Keratinocyte (primary cell): ENCODE measurements at regions not wholly inside any gene's neighbourhood (a gene's known extent, or its start where the extent isn't known, plus 50 kb on each side); places are given as distances from the start of the nearest gene placed in this dataset.

Experiments used
- CTCF ChIP-seq, 3 experiments: IDR thresholded peaks in 1 of 3; conservative IDR thresholded peaks in 1 of 3; optimal IDR thresholded peaks in 1 of 3; 2 replicates in 2 of 3; 3 replicates in 1 of 3; pipeline versions ENCODE3 to v1.5.1; 2011; ENCODE audit warnings: low read length in 3 of 3, mild to moderate bottlenecking in 3 of 3, moderate library complexity in 2 of 3, control low read depth in 1 of 3, inconsistent platforms in 1 of 3; ENCODE audit not compliant: insufficient read depth in 2 of 3; ENCODE audit errors: extremely low read depth in 1 of 3
- EZH2 ChIP-seq: IDR thresholded peaks from one replicate; pipeline ENCODE4 v1.6.1; 2012; ENCODE audit warnings: inconsistent platforms, mild to moderate bottlenecking, low read length, moderate library complexity

GRCh38 chr17:72479113-72479512 lies 358.3 kb downstream of the SOX9 start:
- peak in 2 of 3 experiments; percentile 6 to 33 for TF ChIP-seq CTCF (optimal IDR thresholded peaks at IDR 0.05 in 1 of 3, IDR thresholded peaks at IDR 0.05 in 1 of 3, conservative IDR thresholded peaks at IDR 0.05 in 1 of 3; ENCODE audit: extremely low read depth in 1 of 3, insufficient read depth in 2 of 3, low read length in 3 of 3)
- no peak for TF ChIP-seq EZH2
